Ascending aorta (tissue), 2 donors: ENCODE measurements at regions not wholly inside any gene's neighbourhood (a gene's known extent, or its start where the extent isn't known, plus 50 kb on each side); places are given as distances from the start of the nearest gene placed in this dataset.

Source experiments
- DNase-seq, 2 donors: peaks; one replicate each; pipeline ENCODE4 v3.0.0-alpha.2; 2019; ENCODE audit warnings: low spot score in 2 of 2
- H3K27ac ChIP-seq, 2 donors: fragments of 200-600 bp; sonication (generic); one replicate each; pipeline ENCODE4 v1.5.1; 2016 to 2017; ENCODE audit warnings: mild to moderate bottlenecking in 1 of 2
- H3K27me3 ChIP-seq: fragments of 200-600 bp; sonication (generic); one replicate; pipeline ENCODE4 v1.5.1; 2017
- H3K36me3 ChIP-seq, 2 donors: fragments of 200-600 bp; sonication (generic); one replicate each; pipeline ENCODE4 v1.5.1; 2016
- H3K4me1 ChIP-seq, 2 donors: fragments of 200-600 bp; sonication (generic); one replicate each; pipeline ENCODE4 v1.5.1; 2016 to 2017; ENCODE audit warnings: mild to moderate bottlenecking in 1 of 2
- H3K4me3 ChIP-seq, 2 donors: fragments of 200-600 bp; sonication (generic); one replicate each; pipeline ENCODE4 v1.5.1; 2016 to 2017; ENCODE audit warnings: mild to moderate bottlenecking in 1 of 2
- H3K9me3 ChIP-seq, 2 donors: fragments of 200-600 bp; sonication (generic); one replicate each; pipeline ENCODE4 v1.5.1; 2016
- CTCF ChIP-seq, 3 experiments: fragments of 200-600 bp in 2 of 3; fragments of 450-650 bp in 1 of 3; sonication (generic) in 2 of 3; IDR thresholded peaks; one replicate each; pipeline ENCODE4 v1.5.1; 2016 to 2019; ENCODE audit warnings: antibody characterized with exemption in 3 of 3, mild to moderate bottlenecking in 1 of 3, moderate library complexity in 1 of 3
- intact Hi-C: fragments of 100-400 bp; cut with DNase I; formaldehyde crosslinking; loops from one replicate; pipeline ENCODE4 v1.15.1; 2023

GRCh38 chr7:16350634-16351033 lies 70.7 kb downstream of the CRPPA start:
- intact Hi-C loops = no loop called here
- Histone ChIP-seq H3K27ac (no peak overlapping the region), H3K4me3 (no peak overlapping the region), H3K4me1 (no peaks in the 10 kb centered on the region), H3K27me3 (no peaks in the 10 kb centered on the region), H3K36me3 (no peaks in the 10 kb centered on the region), H3K9me3 (peaks cover 0 to 9% of the 10 kb centered on the region in 2 donors)
- DNase-seq = no peak
- TF ChIP-seq CTCF (IDR thresholded peaks at IDR 0.05) = no peak

DNA sequence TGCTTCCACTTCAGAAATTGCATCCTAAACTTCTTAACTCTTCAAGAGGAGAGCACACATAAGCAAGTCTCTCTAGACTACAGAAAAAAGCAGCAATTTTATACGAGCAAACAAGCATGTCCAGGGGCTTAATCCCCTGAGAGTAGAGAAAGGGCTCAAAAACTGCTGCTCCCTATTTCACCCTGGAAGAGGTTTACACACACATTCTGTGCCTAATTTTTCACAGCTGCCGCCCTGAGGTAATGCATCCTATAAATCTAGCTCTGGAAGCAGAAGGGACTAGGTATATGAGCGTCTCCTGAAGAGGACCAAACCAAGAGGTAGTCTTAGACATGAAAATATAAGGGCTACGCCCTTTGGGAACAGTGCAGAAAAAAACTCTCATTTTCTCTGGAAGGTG lies 73.1 kb downstream of the CRPPA start:
- Histone ChIP-seq H3K27me3 (no peaks in the 10 kb centered on the region), H3K9me3 (peaks cover 0 to 9% of the 10 kb centered on the region in 2 donors), H3K36me3 (no peaks in the 10 kb centered on the region), H3K4me1 (no peaks in the 10 kb centered on the region), H3K4me3 (no peak overlapping the region), H3K27ac (no peak overlapping the region)
- intact Hi-C loops = no loop called here
- no peak for DNase-seq
- TF ChIP-seq CTCF (IDR thresholded peaks at IDR 0.05) = no peak

DNA sequence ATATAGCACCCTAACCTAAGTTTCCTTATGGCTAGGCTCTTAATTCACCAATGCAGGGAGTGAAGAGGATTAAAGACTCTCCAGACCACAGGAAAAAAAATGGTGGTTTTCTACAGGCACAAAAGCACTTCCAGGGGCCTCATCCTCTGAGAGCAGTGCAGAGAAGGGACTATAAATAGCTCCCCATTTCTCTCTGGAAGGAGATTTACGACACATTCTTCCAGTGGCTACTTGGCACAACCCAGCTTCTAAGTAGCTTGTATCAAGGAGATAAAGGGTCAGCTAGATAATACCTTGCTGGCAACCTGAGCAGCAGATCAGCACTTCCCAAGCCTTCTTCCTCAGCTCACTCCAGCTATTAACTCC lies 73.5 kb downstream of the CRPPA start:
- intact Hi-C loops = no loop called here
- no peak overlapping the region for H3K4me3 ChIP-seq
- H3K4me1 ChIP-seq = no peaks in the 10 kb centered on the region
- DNase-seq = no peak
- no peak overlapping the region for H3K27ac ChIP-seq
- peaks cover 0 to 9% of the 10 kb centered on the region in 2 donors for H3K9me3 ChIP-seq
- H3K36me3 ChIP-seq = no peaks in the 10 kb centered on the region
- no peak for TF ChIP-seq CTCF (IDR thresholded peaks at IDR 0.05)
- H3K27me3 ChIP-seq = no peaks in the 10 kb centered on the region

DNA sequence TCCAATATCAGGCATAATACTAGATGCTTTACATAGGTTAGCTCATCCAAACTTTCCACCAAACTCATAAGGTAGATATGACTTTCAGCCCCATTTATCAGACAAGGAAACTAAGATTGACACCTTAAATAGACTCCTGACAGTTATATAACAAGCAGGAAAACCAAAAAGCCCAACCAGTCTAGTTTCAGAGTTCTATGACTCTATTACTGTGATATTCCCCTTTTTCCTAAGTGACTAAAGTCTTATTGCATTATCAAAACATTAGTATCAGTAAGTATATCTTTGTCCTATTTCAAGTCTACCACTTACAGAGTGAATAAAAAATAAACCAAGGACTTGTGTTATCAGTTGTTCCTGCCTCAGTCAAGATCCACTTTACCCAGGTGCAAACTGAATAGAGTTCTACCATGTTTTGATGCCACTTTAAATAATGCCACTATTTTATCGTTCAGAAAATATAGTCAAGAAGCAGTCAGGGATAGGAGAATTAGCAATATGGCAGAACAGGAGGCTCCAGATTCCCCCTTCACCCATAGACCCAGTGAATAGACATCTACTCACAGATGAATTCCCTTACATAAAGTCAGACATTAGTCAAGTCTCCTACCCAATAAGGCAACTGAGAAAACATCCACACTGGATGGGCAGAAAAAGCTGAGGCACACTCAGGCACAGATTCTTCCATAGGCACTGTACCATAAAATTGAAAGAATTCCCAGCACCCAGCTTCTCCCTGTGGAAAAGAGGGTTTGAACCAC lies 74.1 kb downstream of the CRPPA start:
- Histone ChIP-seq H3K36me3 (no peaks in the 10 kb centered on the region), H3K4me3 (no peak overlapping the region), H3K4me1 (no peaks in the 10 kb centered on the region), H3K9me3 (peaks cover 0 to 9% of the 10 kb centered on the region in 2 donors), H3K27ac (no peak overlapping the region), H3K27me3 (no peaks in the 10 kb centered on the region)
- TF ChIP-seq CTCF (IDR thresholded peaks at IDR 0.05) = no peak
- intact Hi-C loops = no loop called here
- DNase-seq = no peak

- H3K27me3 ChIP-seq = no peaks in the 10 kb centered on the region
- intact Hi-C loops = no loop called here
- no peaks in the 10 kb centered on the region for H3K36me3 ChIP-seq
- H3K9me3 ChIP-seq = peaks cover 0 to 9% of the 10 kb centered on the region in 2 donors
- H3K27ac ChIP-seq = no peak overlapping the region
- no peak for TF ChIP-seq CTCF (IDR thresholded peaks at IDR 0.05)
- H3K4me1 ChIP-seq = no peaks in the 10 kb centered on the region
- no peak for DNase-seq
- no peak overlapping the region for H3K4me3 ChIP-seq
Measured at GRCh38 chr7:16345979-16346958, 75.1 kb downstream of the CRPPA start.
